ENCODE measurements at regions not wholly inside any gene's neighbourhood (a gene's known extent, or its start where the extent isn't known, plus 50 kb on each side); places are given as distances from the start of the nearest gene placed in this dataset.

- no peak for DNase-seq (ENCODE audit: low spot score)
These were observed 62.7 kb upstream of the MRPS22 start for GRCh38 chr3:139281096-139281495.

GRCh38 chr3:139281522-139282196 lies 62.2 kb upstream of the MRPS22 start:
- DNase-seq (ENCODE audit: low spot score): no peak

DNA sequence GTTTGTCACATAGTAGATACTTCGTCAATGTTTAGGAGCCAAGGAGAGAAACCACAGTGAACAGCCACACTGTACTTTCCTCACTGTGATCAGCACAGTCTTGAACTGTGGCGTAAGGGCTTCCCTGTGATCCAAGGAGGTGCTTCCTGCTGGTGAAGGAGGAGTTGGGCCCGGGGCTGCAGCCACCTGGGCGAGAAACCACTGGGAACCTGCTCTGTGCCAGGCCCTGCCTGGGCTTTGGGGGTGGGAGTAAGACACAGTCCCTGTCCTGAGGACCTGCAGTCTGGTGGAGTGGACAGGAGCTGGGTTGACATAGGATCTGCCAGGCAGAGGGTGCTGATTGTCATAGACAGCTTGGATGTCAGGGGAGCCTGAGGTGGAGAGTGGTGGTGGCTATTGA lies 60.5 kb upstream of the MRPS22 start:
- DNase-seq (ENCODE audit: low spot score): no peak

- DNase-seq (ENCODE audit: low spot score): no peak
These were observed 59.6 kb upstream of the MRPS22 start for GRCh38 chr3:139284221-139284620.

GRCh38 chr3:139285691-139286090 lies 58.1 kb upstream of the MRPS22 start:
- DNase-seq (ENCODE audit: low spot score): no peak

- no peak for DNase-seq (ENCODE audit: low spot score)
These were observed 57.6 kb upstream of the MRPS22 start for GRCh38 chr3:139286241-139286640.

DNA sequence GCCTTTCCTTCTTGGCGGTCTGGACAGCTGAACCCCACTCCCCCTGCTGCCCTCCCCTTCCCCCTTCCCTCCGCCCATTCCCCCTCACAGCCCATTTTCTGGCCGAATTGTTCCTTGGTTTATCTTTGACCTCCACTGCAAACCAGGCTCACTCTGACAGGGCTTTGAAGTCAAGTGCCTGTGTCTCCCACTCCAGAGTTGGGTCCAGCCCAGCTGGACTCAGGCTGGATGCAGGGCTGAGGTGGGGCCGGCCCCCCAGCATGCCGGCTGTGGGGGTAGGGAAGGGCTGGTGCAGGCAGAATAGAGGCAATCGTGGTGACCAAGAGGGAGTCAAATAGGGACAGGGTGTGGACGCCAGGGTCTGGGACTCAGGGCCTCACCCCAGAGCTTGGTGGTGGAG lies 57.0 kb upstream of the MRPS22 start:
- DNase-seq (ENCODE audit: low spot score): no peak

GRCh38 chr3:139287557-139287956 lies 56.3 kb upstream of the MRPS22 start:
- DNase-seq (ENCODE audit: low spot score): no peak

GRCh38 chr3:139288266-139288821 lies 55.5 kb upstream of the MRPS22 start:
- DNase-seq (ENCODE audit: low spot score): no peak

GRCh38 chr3:139289860-139290524 lies 53.8 kb upstream of the MRPS22 start:
- no peak for DNase-seq (ENCODE audit: low spot score)

DNA sequence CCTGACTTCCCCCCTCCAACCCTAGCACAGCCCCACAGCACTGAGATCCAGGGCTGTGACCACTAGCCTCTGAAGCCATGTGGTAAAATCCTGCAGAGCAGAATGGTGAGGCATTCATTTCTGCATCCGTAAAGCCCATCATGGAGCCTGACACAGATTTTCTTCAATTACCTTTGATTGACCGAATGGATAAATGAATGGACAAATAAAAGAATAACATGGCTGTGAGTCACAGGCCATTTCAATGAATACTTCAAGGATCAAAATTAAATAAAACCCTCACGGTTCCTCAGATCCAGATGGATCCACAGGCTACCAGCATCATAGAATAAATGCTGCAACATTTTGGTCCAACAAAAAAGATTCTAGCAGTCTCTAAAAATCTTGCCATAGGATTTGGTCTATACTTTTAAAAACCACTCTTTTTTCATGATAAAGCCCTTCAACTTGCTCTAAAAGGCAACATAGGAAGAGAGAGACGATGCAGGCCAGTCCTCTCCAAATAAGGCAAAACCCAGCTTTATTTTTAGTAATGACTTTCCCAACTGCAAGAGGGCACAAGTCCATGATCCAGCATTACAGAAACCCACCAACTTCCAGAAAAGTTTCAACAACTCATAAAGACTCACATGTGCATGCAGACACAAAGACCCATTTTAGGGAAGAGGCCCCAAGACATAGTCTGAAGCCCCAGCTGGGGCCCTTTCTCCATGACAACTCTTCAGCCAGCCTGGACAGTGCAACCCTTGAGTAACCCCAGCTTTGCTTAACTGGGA lies 52.4 kb upstream of the MRPS22 start:
- DNase-seq (ENCODE audit: low spot score): no peak

- no peak for DNase-seq (ENCODE audit: low spot score)
These were observed 51.6 kb upstream of the MRPS22 start for GRCh38 chr3:139292192-139292591.

- no peak for DNase-seq (ENCODE audit: low spot score)
These were observed 50.8 kb upstream of the MRPS22 start for GRCh38 chr3:139292711-139293664.

GRCh38 chr3:139293665-139294023 lies 50.2 kb upstream of the MRPS22 start:
- no peak for DNase-seq (ENCODE audit: low spot score)
